Epithelial cell of esophagus (primary cell): ENCODE measurements at regions not wholly inside any gene's neighbourhood (a gene's known extent, or its start where the extent isn't known, plus 50 kb on each side); places are given as distances from the start of the nearest gene placed in this dataset.

Experiments
- DNase-seq: peaks from one replicate; pipeline ENCODE4 v3.0.0; 2010; ENCODE audit warnings: low read depth
- H3K4me3 ChIP-seq: 2 replicates; pipeline ENCODE4 v1.5.1; 2011; ENCODE audit warnings: mild to moderate bottlenecking, low read length, control low read depth
- CTCF ChIP-seq: IDR thresholded peaks from 2 replicates; pipeline ENCODE4 v1.5.1; 2011; ENCODE audit warnings: low read depth, mild to moderate bottlenecking, low read length, control low read depth, inconsistent platforms; ENCODE audit not compliant: insufficient read depth; ENCODE audit errors: missing control alignments

- no peak for DNase-seq
- TF ChIP-seq CTCF, result no peak
- H3K4me3 ChIP-seq, result no peak overlapping the region
These were observed 283.8 kb upstream of the IL1RAPL1 start for GRCh38 chrX:28303486-28303885.

- DNase-seq, result no peak
- no peak overlapping the region for H3K4me3 ChIP-seq
- TF ChIP-seq CTCF, result no peak
These were observed 297.5 kb upstream of the DCAF8L1 start for GRCh38 chrX:28278726-28279125.

- H3K4me3 ChIP-seq, result no peak overlapping the region
- DNase-seq, result no peak
- no peak for TF ChIP-seq CTCF
These were observed 297.0 kb upstream of the DCAF8L1 start for GRCh38 chrX:28278251-28278650.

GRCh38 chrX:28273736-28274135 lies 292.5 kb upstream of the DCAF8L1 start:
- TF ChIP-seq CTCF, result no peak
- DNase-seq, result no peak
- H3K4me3 ChIP-seq, result no peak overlapping the region

- TF ChIP-seq CTCF, result no peak
- H3K4me3 ChIP-seq, result no peak overlapping the region
- no peak for DNase-seq
These were observed 265.4 kb upstream of the DCAF8L1 start for GRCh38 chrX:28246675-28247074.

- no peak overlapping the region for H3K4me3 ChIP-seq
- no peak for TF ChIP-seq CTCF
- DNase-seq, result no peak
These were observed 248.0 kb upstream of the DCAF8L1 start for GRCh38 chrX:28229217-28229616.

GRCh38 chrX:28225513-28225912 lies 244.3 kb upstream of the DCAF8L1 start:
- DNase-seq, result no peak
- no peak overlapping the region for H3K4me3 ChIP-seq
- no peak for TF ChIP-seq CTCF
